GM19324 (cell line): ENCODE measurements at regions not wholly inside any gene's neighbourhood (a gene's known extent, or its start where the extent isn't known, plus 50 kb on each side); places are given as distances from the start of the nearest gene placed in this dataset.

ENCODE experiments used
- ATAC-seq: cut with Tn5 transposase; IDR thresholded peaks from one replicate; pipeline ENCODE4 v1.9.1; 2021; ENCODE audit warnings: mild to moderate bottlenecking, moderate library complexity; ENCODE audit not compliant: unreplicated experiment, low FRiP score

DNA sequence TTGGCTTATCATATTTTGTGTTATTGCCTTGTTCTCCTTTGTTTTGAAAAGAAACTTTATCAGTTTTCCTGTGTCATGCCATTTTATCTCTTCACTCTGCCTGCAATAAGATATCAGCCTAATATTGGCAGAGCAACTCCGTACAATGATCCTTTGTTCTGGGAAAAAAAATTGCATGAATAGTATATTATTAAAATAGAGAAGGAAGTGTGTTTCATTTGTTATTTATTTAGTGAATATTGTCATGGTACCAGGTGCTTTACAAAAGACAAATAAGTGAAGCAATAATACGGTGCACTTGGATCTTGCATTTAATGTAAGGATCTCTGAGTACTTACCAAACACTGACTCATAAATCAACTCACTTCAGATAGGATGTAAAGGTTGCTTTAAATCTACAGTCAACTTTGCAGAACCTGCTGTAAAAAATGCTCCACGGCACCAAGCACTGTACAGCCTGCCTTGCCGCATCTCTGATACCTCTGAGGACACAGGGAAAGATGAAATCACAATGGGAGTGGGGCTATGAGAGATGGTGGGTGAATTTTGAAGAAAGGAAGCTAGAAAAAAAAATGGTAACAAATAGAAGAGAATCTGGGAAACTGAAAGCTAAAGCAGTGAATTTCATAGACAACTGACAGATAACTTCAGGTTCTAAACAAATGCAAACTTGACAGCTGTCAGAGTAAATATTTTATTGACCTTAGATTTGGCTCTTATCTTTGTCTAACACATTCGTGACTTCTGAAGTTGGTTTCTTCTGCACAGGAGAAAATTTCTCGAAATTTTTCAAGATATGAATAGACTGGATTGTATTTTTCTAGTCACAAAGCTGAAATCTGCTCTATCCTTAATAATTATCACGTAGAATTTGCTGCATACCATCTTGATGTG is 232.1 kb downstream of the ENC1 start:
- ATAC-seq, result no peak

DNA sequence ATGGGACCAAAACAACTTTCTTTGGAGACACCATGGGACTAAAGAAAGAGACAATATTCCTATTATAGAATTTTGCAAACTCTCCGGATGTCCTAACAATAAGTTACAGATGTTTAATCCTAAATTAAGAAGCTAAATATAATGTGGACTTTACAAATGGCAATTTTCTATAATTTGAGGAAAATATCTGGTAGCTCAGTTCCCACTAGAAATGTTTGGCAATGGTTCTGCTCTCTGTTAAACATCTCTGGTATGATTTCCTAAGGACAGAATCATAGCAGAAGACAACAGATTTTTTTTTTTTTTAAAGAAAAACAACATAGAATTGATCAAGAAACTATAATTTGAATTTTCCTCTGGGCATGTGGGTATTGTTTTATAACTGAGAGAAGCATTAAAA is 232.8 kb downstream of the ENC1 start:
- ATAC-seq, result no peak

DNA sequence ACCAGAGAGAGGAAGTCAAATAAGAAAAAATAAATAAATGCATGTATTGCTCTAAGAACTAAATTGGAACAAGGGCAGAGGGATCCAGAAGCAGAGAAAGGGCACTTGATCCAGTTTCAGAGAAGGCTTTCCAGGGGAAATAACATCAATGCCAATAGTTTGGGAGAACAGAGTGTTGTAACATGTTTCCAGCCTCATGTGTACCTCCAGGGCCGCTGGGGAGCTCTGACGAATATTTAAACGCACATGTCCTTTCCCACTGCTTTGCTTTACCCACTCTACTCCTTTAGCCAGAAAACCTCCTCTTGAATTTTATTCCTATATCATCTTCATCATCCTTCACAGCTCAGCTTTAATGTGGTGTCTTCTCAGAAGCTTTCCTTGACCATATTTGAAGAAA is 233.7 kb downstream of the ENC1 start:
- no peak for ATAC-seq

DNA sequence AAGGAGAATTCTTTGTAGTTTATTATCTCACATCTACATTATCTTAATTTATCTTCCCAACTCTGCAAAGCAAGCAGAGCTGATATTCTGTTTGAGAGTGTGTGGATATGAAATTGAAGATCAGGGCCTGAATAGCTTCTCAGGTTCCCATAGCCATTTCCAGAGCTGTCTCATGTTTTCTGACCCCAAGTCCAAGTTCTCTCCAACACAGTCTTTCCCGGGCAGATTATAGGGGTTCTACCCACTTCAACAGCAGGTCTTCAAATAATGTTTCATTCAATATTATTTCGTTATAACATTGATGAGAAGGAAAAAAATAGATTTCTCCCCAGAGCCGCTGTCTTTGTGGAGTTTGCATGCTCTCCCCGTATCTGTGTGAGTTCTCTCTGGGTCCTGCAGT is 234.9 kb downstream of the ENC1 start:
- no peak for ATAC-seq

DNA sequence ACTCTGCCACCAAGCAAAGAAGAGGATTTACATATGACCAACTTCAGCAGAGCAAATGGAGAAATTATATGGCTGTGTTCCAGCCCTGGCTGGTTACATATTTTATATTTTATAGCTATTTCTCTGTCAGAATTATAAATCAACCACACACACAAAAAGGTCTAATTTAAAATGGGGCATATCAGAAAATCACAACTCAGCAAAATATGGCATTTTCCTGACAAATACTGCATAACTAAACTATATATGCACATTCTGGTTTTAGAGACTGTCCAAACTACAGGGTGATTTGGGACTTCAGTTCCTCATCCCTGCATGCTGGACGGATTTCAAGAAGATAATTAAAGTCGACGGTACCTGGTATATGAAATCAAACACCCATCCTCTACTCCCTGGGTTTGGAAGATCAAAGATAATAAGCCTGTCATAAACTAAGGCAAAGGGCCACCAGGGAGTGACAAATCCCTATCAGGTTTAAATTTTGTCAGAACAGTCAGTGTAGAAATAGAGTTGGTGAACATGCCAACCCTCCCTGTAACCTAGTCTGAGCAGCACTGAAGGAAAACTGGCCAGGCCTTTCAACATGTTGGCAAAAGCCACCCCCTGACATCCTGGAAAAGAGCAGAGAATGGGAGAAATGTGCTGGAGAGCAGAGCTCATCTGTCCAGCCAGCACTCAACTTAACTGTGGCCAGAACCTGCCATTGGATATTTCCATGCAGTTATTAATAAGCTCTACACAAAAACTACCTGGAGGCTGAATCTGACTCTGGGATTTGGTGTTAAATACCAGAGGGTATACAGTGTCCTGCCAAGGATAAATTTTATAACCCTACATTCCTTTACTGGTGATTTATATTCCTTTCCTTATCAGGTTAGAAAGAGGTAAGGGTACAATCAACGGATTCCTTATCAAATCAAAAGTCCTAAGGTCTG is 235.7 kb downstream of the ENC1 start:
- no peak for ATAC-seq

DNA sequence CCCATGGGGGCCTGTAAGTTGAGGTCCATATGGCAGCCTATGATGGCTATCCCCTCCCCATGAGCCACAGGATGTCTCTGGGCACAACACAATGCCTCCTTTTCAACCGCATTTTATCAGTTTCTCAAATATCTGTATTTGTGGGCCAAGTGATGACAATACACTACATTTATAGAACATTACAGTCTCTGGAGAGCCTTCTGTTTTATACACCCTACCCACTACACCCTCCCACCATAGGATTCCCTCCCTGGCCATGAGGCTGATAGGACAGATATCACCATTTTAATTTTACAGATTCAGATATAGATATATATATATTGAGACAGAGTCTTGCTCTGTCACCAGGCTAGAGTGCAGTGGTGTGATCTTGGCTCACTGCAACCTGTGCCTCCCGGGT is 236.8 kb downstream of the ENC1 start:
- no peak for ATAC-seq

DNA sequence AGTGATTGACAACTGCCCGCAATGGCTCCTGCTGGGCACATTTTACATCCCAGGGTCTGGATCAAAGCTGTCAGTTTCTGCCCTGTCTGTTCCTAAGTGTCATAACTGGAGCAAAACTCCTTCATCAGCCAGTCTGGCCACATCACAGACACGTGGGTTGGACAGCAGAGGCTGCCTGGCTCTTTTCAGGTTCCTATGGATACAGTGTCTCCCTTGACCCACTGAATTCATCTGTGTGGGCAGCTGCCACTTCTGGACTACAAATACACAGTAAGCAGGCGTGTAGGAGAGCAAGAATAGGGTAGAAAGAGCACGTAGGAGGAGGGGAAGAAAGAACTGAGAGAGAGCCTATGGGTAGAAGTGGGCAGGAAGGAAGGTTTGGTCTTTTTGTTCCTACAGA is 238.0 kb downstream of the ENC1 start:
- no peak for ATAC-seq

DNA sequence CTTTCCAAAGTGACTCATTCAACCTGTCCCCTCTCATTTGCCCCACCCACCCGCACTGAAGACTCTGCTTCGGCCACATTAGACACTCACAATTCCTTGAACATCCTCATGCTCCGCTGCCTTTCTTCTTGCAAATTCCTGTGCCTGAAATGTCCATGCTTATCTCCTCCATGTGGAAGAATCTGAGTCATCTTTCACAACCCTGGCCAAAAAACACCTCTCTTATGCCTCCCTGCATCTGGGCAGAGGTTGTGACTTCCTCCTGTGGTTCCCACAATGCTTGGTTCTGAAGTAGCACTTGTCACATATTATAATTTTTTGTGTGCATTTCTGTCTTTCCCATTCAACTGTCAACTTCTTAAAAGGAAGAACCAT is 238.6 kb downstream of the ENC1 start:
- no peak for ATAC-seq

DNA sequence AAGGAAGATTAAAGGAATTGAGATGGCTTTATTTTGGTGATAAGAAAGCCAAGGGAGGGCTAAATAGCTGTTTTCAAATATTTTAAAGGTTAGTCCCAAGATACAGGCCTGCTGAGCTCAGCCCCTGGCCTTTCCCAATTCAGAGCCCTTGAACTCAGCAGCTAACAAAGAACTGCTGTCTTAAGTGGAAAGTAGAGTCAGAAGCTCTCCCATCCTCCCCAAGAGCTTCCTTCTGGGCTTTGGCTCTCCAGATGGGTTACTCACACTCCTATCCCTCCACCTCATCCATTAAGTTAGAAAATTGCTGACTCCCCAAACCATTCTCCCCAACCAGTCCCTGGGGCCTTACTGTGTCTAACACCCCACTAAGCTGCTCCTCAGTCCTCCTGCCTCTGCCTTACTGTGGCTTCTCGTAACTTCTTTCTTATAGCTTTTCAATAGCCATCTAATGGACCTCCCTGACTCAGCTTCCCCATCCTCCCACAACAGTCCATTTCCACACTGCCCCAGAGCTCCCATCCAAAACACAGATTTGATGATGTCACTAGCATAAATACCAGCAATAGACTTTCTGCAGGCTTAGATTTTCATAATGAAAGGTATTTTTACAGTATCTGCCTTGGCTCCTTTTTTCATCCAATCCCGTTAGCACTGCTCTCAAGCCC is 239.1 kb downstream of the ENC1 start:
- no peak for ATAC-seq

DNA sequence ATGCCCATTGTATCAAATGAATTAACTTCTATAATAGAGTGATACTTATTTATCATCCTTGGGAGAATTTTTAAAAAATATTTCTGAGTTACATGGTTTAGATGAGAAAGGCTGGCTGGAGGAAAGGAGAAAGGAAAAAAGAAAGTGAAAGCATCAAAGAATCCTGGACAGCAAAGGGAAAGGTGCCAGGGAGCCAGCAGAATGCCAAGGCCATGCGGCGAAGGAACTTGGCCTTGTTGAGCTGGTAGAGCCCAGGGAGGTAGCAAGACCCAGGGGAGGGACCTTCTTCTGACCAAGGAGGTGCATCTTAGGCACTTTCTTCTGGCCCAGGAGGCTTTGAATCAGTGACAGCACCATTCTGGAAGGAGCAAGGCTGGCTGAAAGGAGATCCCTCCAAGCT is 240.5 kb downstream of the ENC1 start:
- ATAC-seq, result no peak

DNA sequence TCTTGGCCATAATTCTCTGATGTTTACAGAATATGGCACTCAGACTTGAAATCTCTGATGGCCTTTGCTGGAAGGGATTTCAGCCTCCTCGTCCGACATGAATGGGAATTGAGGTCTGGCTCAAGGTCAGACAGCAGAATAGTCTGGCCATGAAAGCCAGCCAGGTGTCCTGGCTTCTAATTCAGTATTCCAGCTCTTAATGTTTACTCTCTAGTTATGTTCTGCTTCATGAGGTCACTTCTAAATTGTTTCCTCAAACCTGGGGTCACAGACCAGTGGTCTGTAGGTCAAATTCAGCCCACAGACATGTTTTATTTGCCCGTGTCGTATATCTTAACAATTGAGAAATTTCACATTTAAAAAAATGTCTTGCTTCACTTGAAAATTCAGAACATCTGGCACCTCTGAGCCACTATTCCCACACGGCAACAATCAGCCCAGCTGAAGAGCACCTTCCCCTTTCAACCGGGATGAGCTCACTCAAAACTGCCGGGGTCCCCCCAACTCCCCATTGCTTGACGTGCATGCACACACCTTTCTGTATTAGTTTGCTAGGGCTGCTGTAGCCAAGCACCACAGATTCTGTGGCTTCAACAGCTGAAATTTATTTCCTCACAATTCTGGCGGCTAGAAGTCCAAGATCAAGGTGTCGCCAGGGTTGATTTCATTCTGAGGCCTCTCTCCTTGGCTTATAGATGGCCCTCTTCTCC is 243.5 kb downstream of the ENC1 start:
- no peak for ATAC-seq

DNA sequence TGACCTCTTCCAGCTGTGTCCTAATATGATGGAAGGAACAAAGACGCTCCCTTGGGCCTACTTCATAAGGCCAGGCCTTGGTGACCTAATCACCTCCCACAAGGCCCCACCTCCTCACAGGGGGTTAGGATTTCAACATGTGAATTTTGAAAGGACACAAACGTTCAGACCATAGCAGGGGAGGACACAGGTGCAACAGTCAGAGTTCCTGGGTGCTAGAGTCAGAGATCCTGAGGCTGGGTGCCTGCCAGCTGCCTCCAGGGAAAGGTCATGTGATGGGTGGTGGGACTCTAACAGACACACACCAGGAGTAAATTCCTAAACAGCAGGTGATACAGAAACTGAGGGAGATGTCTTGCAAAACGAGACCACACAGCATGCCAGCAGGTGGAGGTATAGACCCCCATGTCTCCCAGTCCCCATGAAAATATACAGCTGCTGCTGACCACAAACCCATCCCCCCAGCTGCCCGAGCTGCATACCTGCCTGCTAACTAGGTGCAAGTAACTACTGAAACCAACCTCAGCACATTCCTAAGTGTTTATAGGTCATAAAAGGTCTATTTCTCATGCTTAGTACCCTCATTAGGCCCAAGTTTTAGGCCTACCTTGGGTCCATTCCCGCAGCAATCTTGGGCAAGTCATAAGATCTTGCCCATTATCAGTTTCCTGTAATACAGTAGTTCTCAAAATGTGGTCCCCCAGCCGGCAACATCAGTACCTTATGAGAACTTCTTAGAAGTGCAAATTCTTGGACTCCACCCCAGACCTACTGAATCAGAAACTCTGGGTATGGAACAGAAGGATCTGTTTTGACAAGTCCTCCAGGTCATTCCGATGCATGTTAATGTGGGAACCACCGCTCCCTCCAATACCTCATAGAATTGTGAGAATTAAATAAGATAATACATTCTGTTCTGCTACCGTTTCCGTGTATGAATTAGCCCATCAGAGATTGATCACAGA is 245.3 kb downstream of the ENC1 start:
- no peak for ATAC-seq

DNA sequence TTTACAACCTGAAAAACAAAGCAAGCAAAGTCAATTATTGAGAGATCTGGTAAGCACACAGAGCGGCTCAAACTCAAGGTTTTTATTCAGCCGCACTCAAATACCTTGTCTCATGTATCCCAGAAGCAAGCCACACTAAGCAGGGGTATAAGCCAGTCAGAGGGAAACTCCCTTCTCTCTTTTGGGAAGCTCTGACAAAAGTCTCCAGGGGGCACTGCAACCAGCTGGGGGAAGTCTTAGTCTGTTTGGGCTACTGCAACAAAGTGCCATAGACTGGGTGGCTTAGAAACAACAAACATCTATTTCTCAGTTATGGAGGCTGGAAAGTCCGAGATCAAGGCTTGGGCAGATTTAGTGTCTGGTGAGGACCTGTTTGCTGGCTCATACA is 246.0 kb downstream of the ENC1 start:
- ATAC-seq, result no peak

DNA sequence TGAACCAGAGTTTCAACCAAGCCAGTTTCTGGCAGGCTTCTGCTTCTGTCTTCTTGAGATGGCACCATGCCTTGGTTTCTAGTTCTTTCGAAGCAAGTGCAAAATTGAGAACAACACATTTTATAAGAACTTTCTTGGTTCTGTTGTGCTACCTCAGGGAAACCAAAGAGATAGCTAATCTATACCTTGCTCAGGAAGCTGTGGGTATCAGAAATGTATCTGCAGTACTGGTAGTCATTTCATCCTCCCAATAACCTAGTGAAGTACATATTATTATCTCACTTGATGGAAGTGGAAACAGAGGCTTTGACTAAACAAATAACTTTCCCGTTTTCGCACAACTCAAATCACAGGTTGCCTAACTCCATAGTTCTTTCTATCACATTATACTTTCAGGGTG is 246.6 kb downstream of the ENC1 start:
- ATAC-seq, result no peak

DNA sequence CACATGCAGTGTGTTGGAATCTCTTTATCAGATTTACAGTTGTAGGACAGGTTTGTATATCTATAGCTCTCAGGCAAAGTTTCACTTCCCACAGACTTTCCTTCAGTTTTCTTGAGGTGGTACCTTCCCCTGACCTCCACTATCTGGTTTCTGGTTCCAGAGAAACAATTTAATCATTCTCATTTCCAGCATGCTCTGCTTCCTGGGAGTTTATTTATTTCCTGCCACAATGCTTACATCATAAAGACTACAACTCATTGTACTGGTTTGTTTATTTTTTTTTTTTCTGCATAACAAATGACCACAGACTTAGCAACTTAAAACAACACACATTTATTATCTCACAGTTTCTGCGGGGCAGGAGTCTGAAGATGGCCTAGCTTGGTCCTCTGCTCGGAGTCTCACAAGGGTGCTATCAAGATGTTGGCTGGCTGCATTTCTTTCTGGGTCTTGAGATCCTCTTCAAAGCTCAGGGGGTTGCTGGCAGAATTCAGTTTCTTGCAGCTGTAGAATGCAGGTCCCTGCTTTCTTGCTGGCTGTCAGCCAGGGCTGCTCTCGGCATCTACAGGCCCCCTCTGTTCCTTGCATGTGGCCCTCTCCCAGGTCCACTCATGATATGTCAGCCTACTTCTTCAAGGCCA is 247.7 kb downstream of the ENC1 start:
- no peak for ATAC-seq

DNA sequence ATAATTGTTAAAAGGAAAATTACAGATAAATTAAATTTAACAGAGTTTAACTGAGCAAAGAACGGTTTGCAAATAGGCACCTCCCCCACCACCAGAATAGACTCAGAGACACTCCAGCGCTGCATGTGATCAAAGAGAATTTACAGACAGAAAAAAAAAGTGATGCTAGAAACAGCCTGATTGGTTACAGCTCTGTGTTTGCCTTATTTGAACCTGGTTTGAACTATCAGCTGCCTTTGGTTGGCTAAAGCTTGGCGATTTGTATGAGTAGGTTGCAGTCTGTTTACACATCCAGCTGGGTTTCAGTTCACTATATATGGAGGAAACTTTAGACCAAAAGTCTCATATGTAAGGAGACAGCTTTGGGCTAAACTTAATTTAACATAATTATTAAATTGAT is 249.1 kb downstream of the ENC1 start:
- no peak for ATAC-seq

DNA sequence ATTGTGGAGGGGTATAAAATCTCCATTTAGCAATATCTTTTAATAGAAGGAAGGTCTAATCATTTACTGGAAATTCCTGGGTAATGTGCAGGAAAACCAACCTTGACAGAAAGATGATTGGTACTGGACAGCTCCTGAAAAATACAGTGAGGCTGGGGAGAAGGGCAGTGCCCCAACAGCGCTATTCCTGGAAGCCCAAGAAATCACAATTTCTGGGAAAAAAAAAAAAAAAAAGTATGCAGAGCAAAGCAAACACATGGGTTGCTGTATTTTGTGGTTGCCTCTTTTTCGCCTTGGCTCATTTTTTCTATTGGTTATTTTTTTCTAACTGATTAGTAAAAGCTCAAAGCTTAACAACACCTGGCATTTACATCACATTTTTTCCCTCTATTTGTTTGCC is 249.7 kb downstream of the ENC1 start:
- ATAC-seq, result no peak

DNA sequence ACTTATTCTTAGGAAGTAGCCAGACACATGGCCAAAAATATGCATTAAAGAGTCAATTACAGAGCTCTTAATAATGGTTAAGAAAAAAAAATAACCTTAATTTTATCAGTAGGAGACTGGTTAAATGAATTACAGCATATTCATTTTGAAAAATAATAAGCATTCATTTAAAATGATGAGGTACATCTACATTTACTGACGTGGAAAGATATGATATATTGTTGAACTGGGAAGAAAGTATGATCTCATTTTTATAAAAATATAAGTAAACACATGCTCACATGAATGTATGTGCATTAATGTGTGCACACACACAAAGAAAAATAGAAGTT is 250.3 kb downstream of the ENC1 start:
- no peak for ATAC-seq
